Activated naive CD4-positive, alpha-beta T cell treated with anti-CD3 and anti-CD28 coated beads for 36 hours (primary cell): ENCODE measurements at regions not wholly inside any gene's neighbourhood (a gene's known extent, or its start where the extent isn't known, plus 50 kb on each side); places are given as distances from the start of the nearest gene placed in this dataset.

Experiments used
- CTCF ChIA-PET: fragments of 350-600 bp; sonication (Branson Sonifier 250); formaldehyde crosslinking; loops from one replicate; lab custom pipeline; 2021; ENCODE audit warnings: antibody characterized with exemption; lab: Charles Lee
- DNase-seq: peaks from one replicate; pipeline ENCODE4 v3.0.0-alpha.2; 2020
- H3K27ac Mint-ChIP-seq: one replicate; pipeline ENCODE4 v1.8.0; 2021; ENCODE audit warnings: mild to moderate bottlenecking, mixed read lengths
- H3K27me3 Mint-ChIP-seq: one replicate; pipeline ENCODE4 v1.8.0; 2021; ENCODE audit warnings: low read depth, mixed read lengths
- H3K36me3 Mint-ChIP-seq: one replicate; pipeline ENCODE4 v1.8.0; 2021; ENCODE audit warnings: low read depth, mixed read lengths
- H3K4me1 Mint-ChIP-seq: one replicate; pipeline ENCODE4 v1.8.0; 2021; ENCODE audit warnings: low read depth, mixed read lengths
- H3K4me3 Mint-ChIP-seq: one replicate; pipeline ENCODE4 v1.8.0; 2021; ENCODE audit warnings: mild to moderate bottlenecking, moderate library complexity, mixed read lengths
- H3K9me3 Mint-ChIP-seq: one replicate; pipeline ENCODE4 v1.8.0; 2021; ENCODE audit warnings: mixed read lengths
- intact Hi-C: fragments of 100-400 bp; cut with micrococcal nuclease; formaldehyde crosslinking; loops from one replicate; pipeline ENCODE4 v1.15.1; 2023

DNA sequence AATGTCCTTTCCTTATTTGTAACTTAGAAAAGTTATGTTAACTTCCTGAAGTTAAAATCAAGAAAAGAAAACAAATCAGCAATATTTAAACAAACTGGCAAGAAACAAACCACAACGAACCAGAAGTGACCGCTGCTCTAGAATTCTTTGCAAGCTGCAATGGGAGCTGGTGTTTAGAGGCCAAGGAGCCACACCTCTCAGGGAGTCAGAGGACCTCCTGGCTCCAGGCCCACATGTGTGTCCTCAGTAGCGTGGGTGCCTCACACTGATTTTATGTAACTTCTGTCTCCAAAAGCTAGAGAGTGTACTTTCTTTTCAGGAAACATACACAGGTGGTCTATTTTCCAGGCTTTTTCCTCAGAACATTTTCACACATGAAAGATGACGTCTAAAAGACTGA, 100.4 kb downstream of the IRX2 start:
- Mint-ChIP-seq H3K36me3 (no peaks in the 10 kb centered on the region), H3K27me3 (peaks cover 13% of the 10 kb centered on the region), H3K27ac (no peak overlapping the region), H3K4me3 (no peak overlapping the region), H3K9me3 (peaks cover 3% of the 10 kb centered on the region), H3K4me1 (no peaks in the 10 kb centered on the region)
- CTCF ChIA-PET = no interaction called here
- intact Hi-C loops = no loop called here
- DNase-seq = no peak

- Mint-ChIP-seq H3K9me3 (no peaks in the 10 kb centered on the region), H3K36me3 (no peaks in the 10 kb centered on the region), H3K27me3 (no peaks in the 10 kb centered on the region), H3K27ac (no peak overlapping the region), H3K4me3 (no peak overlapping the region), H3K4me1 (no peaks in the 10 kb centered on the region)
- intact Hi-C loops = no loop called here
- DNase-seq = no peak
- CTCF ChIA-PET = interaction anchor here (0.9 kb wide), 1 partner anchor 12 kb away, joined by 4 read pairs; no protein-coding TSS in a partner anchor
Observed at GRCh38 chr5:2642684-2643345, 108.7 kb downstream of the IRX2 start.

DNA sequence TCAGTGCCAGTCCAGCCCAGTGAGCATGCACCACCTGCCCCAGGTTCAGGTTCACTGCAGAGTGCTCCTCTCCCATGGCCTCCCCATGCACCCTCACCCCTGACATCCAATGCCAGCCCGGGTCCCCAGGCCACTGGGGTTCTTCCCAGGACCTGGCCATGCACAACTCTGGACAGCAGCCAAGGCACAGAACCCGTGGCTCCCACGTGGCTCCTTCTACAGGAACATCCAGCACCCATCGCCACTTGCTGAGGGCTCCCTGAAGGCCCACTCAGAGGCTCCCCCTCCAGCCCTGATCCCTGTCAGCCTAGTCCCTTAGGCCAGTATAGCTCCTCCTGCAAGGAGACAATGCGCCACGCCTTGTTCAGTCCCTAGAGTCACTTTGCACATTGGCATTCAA, 110.8 kb downstream of the IRX2 start:
- no peak for DNase-seq
- intact Hi-C loops = no loop called here
- CTCF ChIA-PET = no interaction called here
- Mint-ChIP-seq H3K36me3 (no peaks in the 10 kb centered on the region), H3K4me3 (no peak overlapping the region), H3K9me3 (no peaks in the 10 kb centered on the region), H3K27ac (no peak overlapping the region), H3K4me1 (no peaks in the 10 kb centered on the region), H3K27me3 (peaks cover 4% of the 10 kb centered on the region)

- CTCF ChIA-PET = no interaction called here
- intact Hi-C loops = no loop called here
- peaks cover 4% of the 10 kb centered on the region for H3K27me3 Mint-ChIP-seq
- no peaks in the 10 kb centered on the region for H3K9me3 Mint-ChIP-seq
- no peak for DNase-seq
- H3K4me1 Mint-ChIP-seq = no peaks in the 10 kb centered on the region
- no peaks in the 10 kb centered on the region for H3K36me3 Mint-ChIP-seq
- H3K27ac Mint-ChIP-seq = no peak overlapping the region
- no peak overlapping the region for H3K4me3 Mint-ChIP-seq
Observed at GRCh38 chr5:2639425-2639824, 112.1 kb downstream of the IRX2 start.

- CTCF ChIA-PET = no interaction called here
- H3K36me3 Mint-ChIP-seq = no peaks in the 10 kb centered on the region
- no peak overlapping the region for H3K4me3 Mint-ChIP-seq
- H3K4me1 Mint-ChIP-seq = no peaks in the 10 kb centered on the region
- intact Hi-C loops = no loop called here
- no peak overlapping the region for H3K27ac Mint-ChIP-seq
- peaks cover 4% of the 10 kb centered on the region for H3K27me3 Mint-ChIP-seq
- no peaks in the 10 kb centered on the region for H3K9me3 Mint-ChIP-seq
- DNase-seq = no peak
Observed at GRCh38 chr5:2634399-2635176, 116.9 kb downstream of the IRX2 start.

GRCh38 chr5:2633992-2634391, 117.5 kb downstream of the IRX2 start:
- intact Hi-C loops = no loop called here

GRCh38 chr5:2631758-2632157, 119.7 kb downstream of the IRX2 start:
- Mint-ChIP-seq H3K27ac (no peak overlapping the region), H3K4me3 (no peak overlapping the region), H3K27me3 (peaks cover 2% of the 10 kb centered on the region), H3K9me3 (no peaks in the 10 kb centered on the region), H3K4me1 (no peaks in the 10 kb centered on the region), H3K36me3 (no peaks in the 10 kb centered on the region)
- intact Hi-C loops = no loop called here
- CTCF ChIA-PET = no interaction called here
- DNase-seq = no peak

More at GRCh38 chr5:2633992-2634391, 117.5 kb downstream of the IRX2 start:
- H3K4me1 Mint-ChIP-seq = no peaks in the 10 kb centered on the region
- H3K27me3 Mint-ChIP-seq = peaks cover 4% of the 10 kb centered on the region
- no peak for DNase-seq
- H3K4me3 Mint-ChIP-seq = no peak overlapping the region
- CTCF ChIA-PET = no interaction called here
- H3K9me3 Mint-ChIP-seq = no peaks in the 10 kb centered on the region
- no peaks in the 10 kb centered on the region for H3K36me3 Mint-ChIP-seq
- no peak overlapping the region for H3K27ac Mint-ChIP-seq

- DNase-seq = no peak
- intact Hi-C loops = no loop called here
- Mint-ChIP-seq H3K27ac (no peak overlapping the region), H3K27me3 (peaks cover 2% of the 10 kb centered on the region), H3K9me3 (no peaks in the 10 kb centered on the region), H3K4me3 (no peak overlapping the region), H3K4me1 (no peaks in the 10 kb centered on the region), H3K36me3 (no peaks in the 10 kb centered on the region)
- CTCF ChIA-PET = no interaction called here
Observed at GRCh38 chr5:2629045-2629444, 122.4 kb downstream of the IRX2 start.

DNA sequence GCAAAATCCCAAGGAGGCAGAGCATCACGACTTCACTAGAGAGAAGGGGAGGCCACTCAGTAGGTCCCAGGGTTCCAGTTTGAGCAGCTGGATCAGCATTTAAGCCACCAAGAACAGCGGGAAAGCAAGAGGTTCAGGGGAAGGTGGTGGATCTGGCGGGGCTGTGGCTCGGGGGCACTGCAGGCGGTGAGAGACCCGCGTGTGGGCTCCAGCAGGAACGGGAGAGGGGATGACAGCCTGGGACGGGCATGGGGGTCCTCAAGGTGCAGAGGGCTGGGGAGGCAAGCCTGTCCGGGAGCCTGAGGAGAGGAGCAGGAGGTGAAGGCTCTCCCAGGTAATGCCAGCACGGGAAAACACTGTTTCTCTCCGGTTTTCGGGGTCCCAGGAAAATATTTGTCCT, 123.6 kb downstream of the IRX2 start:
- no peaks in the 10 kb centered on the region for H3K9me3 Mint-ChIP-seq
- H3K36me3 Mint-ChIP-seq = no peaks in the 10 kb centered on the region
- peaks cover 2% of the 10 kb centered on the region for H3K27me3 Mint-ChIP-seq
- H3K4me1 Mint-ChIP-seq = no peaks in the 10 kb centered on the region
- H3K4me3 Mint-ChIP-seq = no peak overlapping the region
- intact Hi-C loops = no loop called here
- H3K27ac Mint-ChIP-seq = no peak overlapping the region
- no peak for DNase-seq
- CTCF ChIA-PET = no interaction called here

GRCh38 chr5:2626572-2626971, 124.9 kb downstream of the IRX2 start:
- H3K4me3 Mint-ChIP-seq = no peak overlapping the region
- CTCF ChIA-PET = no interaction called here
- no peaks in the 10 kb centered on the region for H3K36me3 Mint-ChIP-seq
- intact Hi-C loops = no loop called here
- no peak overlapping the region for H3K27ac Mint-ChIP-seq
- H3K27me3 Mint-ChIP-seq = peaks cover 2% of the 10 kb centered on the region
- H3K9me3 Mint-ChIP-seq = no peaks in the 10 kb centered on the region
- DNase-seq = no peak
- H3K4me1 Mint-ChIP-seq = no peaks in the 10 kb centered on the region

DNA sequence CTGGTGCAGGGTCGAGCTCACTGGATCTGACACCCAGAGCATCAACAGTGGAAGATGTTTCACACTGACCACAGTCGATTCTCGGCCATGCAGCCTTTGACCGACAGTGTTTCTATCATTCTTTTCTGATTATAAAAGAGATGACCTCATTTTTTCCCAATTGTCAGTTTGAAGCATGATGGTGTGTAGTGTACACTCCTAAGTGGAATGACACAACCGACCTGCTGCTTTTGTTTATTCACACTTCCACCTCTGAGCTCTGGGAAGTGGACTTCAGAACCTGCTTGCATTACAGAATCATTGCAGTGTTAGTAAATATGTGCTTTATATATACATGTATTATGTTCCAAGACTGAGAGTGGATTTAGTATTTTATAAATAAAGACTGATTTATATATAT, 128.6 kb downstream of the IRX2 start:
- H3K27me3 Mint-ChIP-seq = peaks cover 2% of the 10 kb centered on the region
- intact Hi-C loops = no loop called here
- no peaks in the 10 kb centered on the region for H3K36me3 Mint-ChIP-seq
- H3K4me3 Mint-ChIP-seq = no peak overlapping the region
- H3K27ac Mint-ChIP-seq = no peak overlapping the region
- CTCF ChIA-PET = interaction anchor here (0.7 kb wide), 1 partner anchor 65 kb away, joined by 3 read pairs; no protein-coding TSS in a partner anchor
- DNase-seq = no peak
- no peaks in the 10 kb centered on the region for H3K4me1 Mint-ChIP-seq
- H3K9me3 Mint-ChIP-seq = no peaks in the 10 kb centered on the region

GRCh38 chr5:2621631-2622030, 129.8 kb downstream of the IRX2 start:
- Mint-ChIP-seq H3K27ac (no peak overlapping the region), H3K9me3 (no peaks in the 10 kb centered on the region), H3K4me3 (no peak overlapping the region), H3K27me3 (no peaks in the 10 kb centered on the region), H3K36me3 (no peaks in the 10 kb centered on the region), H3K4me1 (no peaks in the 10 kb centered on the region)
- CTCF ChIA-PET = no interaction called here
- no peak for DNase-seq
- intact Hi-C loops = no loop called here

GRCh38 chr5:2619216-2619615, 132.3 kb downstream of the IRX2 start:
- intact Hi-C loops = no loop called here
- H3K27ac Mint-ChIP-seq = no peak overlapping the region
- no peak for DNase-seq
- CTCF ChIA-PET = no interaction called here
- peaks cover 4% of the 10 kb centered on the region for H3K27me3 Mint-ChIP-seq
- H3K36me3 Mint-ChIP-seq = no peaks in the 10 kb centered on the region
- no peaks in the 10 kb centered on the region for H3K9me3 Mint-ChIP-seq
- H3K4me3 Mint-ChIP-seq = no peak overlapping the region
- no peaks in the 10 kb centered on the region for H3K4me1 Mint-ChIP-seq
